Trophoblast cell (in vitro differentiated cells and primary cell): ENCODE measurements at regions not wholly inside any gene's neighbourhood (a gene's known extent, or its start where the extent isn't known, plus 50 kb on each side); places are given as distances from the start of the nearest gene placed in this dataset.

Experiments used
- DNase-seq, 2 donors: peaks; one replicate each; pipeline ENCODE4 v3.0.0-alpha.2; 2016
- H2AFZ ChIP-seq: 2 replicates; pipeline ENCODE4 v1.6.1; 2013; ENCODE audit warnings: low read length, moderate library complexity, mild to moderate bottlenecking; ENCODE audit not compliant: insufficient read depth, poor library complexity
- H2AK5ac ChIP-seq: 2 replicates; pipeline ENCODE4 v1.6.1; 2013; ENCODE audit warnings: mild to moderate bottlenecking, low read length
- H2BK120ac ChIP-seq: 2 replicates; pipeline ENCODE4 v1.6.1; 2013; ENCODE audit warnings: low read length, mild to moderate bottlenecking, moderate library complexity; ENCODE audit not compliant: insufficient read depth, poor library complexity
- H2BK12ac ChIP-seq: 2 replicates; pipeline ENCODE4 v1.6.1; 2013; ENCODE audit warnings: mild to moderate bottlenecking, low read length, moderate library complexity
- H2BK5ac ChIP-seq: 2 replicates; pipeline ENCODE4 v1.6.1; 2013; ENCODE audit warnings: low read length, low read depth, moderate library complexity, mild to moderate bottlenecking; ENCODE audit not compliant: poor library complexity
- H3K14ac ChIP-seq: 2 replicates; pipeline ENCODE4 v1.6.1; 2013; ENCODE audit warnings: mild to moderate bottlenecking, low read length
- H3K18ac ChIP-seq: 2 replicates; pipeline ENCODE4 v1.6.1; 2013; ENCODE audit warnings: mild to moderate bottlenecking, low read length
- H3K23ac ChIP-seq: 2 replicates; pipeline ENCODE4 v1.6.1; 2013; ENCODE audit warnings: low read length
- H3K27ac ChIP-seq: 2 replicates; pipeline ENCODE4 v1.5.1; 2013; ENCODE audit warnings: low read depth, mild to moderate bottlenecking, inconsistent platforms, low read length, moderate library complexity
- H3K27me3 ChIP-seq: 2 replicates; pipeline ENCODE4 v1.6.1; 2013; ENCODE audit warnings: inconsistent platforms, mild to moderate bottlenecking, low read length, moderate library complexity; ENCODE audit not compliant: insufficient read depth
- H3K36me3 ChIP-seq, 2 experiments: 1 replicate in 1 of 2; 2 replicates in 1 of 2; pipeline ENCODE4 v1.6.1; 2013; ENCODE audit warnings: low read length in 2 of 2, mild to moderate bottlenecking in 2 of 2, moderate library complexity in 1 of 2; ENCODE audit not compliant: insufficient read depth in 2 of 2, control insufficient read depth in 1 of 2
- H3K4ac ChIP-seq: 2 replicates; pipeline ENCODE4 v1.6.1; 2013; ENCODE audit warnings: low read depth, mild to moderate bottlenecking, low read length, moderate library complexity
- H3K4me1 ChIP-seq, 2 experiments: 1 replicate in 1 of 2; 2 replicates in 1 of 2; pipeline ENCODE4 v1.6.1; 2013; ENCODE audit warnings: low read length in 2 of 2, mild to moderate bottlenecking in 2 of 2, moderate library complexity in 1 of 2; ENCODE audit not compliant: insufficient read depth in 2 of 2, control insufficient read depth in 1 of 2
- H3K4me2 ChIP-seq: 2 replicates; pipeline ENCODE4 v1.6.1; 2013; ENCODE audit warnings: inconsistent platforms, mild to moderate bottlenecking, low read length, moderate library complexity
- H3K4me3 ChIP-seq: 2 replicates; pipeline ENCODE4 v1.5.1; 2013; ENCODE audit warnings: mild to moderate bottlenecking, low read depth, low read length, inconsistent platforms
- H3K79me1 ChIP-seq: one replicate; pipeline ENCODE4 v1.6.1; 2013; ENCODE audit warnings: low read length
- H3K79me2 ChIP-seq: 2 replicates; pipeline ENCODE4 v1.6.1; 2013; ENCODE audit warnings: low read length, mild to moderate bottlenecking; ENCODE audit not compliant: control insufficient read depth, insufficient read depth, poor library complexity
- H3K9ac ChIP-seq: 2 replicates; pipeline ENCODE4 v1.6.1; 2013; ENCODE audit warnings: mild to moderate bottlenecking, low read length
- H3K9me3 ChIP-seq: 2 replicates; pipeline ENCODE4 v1.6.1; 2013; ENCODE audit warnings: low read depth, mild to moderate bottlenecking, control low read depth, inconsistent platforms, low read length; ENCODE audit not compliant: insufficient read depth
- H4K12ac ChIP-seq: 2 replicates; pipeline ENCODE4 v1.6.1; 2013; ENCODE audit warnings: low read depth, mild to moderate bottlenecking, low read length, moderate library complexity
- H4K8ac ChIP-seq: 2 replicates; pipeline ENCODE4 v1.6.1; 2013; ENCODE audit warnings: low read depth, mild to moderate bottlenecking, low read length, moderate library complexity
- H4K91ac ChIP-seq: one replicate; pipeline ENCODE4 v1.6.1; 2013; ENCODE audit warnings: low read depth, mild to moderate bottlenecking, low read length, moderate library complexity
- WGBS: extraction: QIAGEN DNeasy Blood & Tissue Kit; methylation state at CpG from one replicate; pipeline ENCODE4 v1.1.7; 2013; ENCODE audit warnings: missing lambda C conversion rate; ENCODE audit not compliant: insufficient read length, insufficient coverage; ENCODE audit errors: extremely low coverage; 5-methylcytosine and 5-hydroxymethylcytosine counted together

DNA sequence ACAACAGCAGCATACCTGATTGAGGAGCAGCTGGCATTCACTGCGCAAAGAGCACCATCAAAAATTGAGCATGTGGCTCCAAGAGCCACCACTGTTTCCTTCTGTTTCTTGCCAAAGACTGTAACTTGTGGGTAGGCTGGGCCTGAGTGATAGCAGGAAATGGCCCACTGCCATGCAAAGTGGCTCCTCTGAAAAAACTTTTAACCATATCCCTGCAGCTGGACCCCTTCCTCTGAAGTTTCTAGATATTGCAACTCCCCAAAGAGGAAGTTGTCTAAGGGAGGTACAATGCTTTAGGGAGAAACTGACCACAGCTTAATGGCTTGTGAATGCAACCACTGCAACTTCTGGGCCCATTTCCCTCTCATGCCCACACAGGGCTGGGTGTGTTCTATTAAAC is 355.4 kb upstream of the PDE4D start:
- Histone ChIP-seq H3K27me3 (no peaks in the 10 kb centered on the region), H3K27ac (no peak overlapping the region), H3K36me3 (no peaks in the 10 kb centered on the region), H2BK120ac (no peak overlapping the region), H3K79me2 (no peaks in the 10 kb centered on the region), H3K4me2 (no peak overlapping the region), H3K4me1 (no peaks in the 10 kb centered on the region), H3K14ac (no peak overlapping the region), H2AK5ac (no peak overlapping the region), H2BK12ac (no peak overlapping the region), H4K8ac (no peak overlapping the region), H4K91ac (no peak overlapping the region), H3K4me3 (no peak overlapping the region), H2BK5ac (no peak overlapping the region), H3K79me1 (no peaks in the 10 kb centered on the region), H3K4ac (no peak overlapping the region), H3K23ac (no peak overlapping the region), H3K18ac (no peak overlapping the region), H3K9me3 (no peaks in the 10 kb centered on the region), H3K9ac (no peak overlapping the region), H4K12ac (no peak overlapping the region), H2AFZ (no peak overlapping the region)
- no peak for DNase-seq
- no CpG with 5 or more reads among the region's 1 CpG for WGBS

DNA sequence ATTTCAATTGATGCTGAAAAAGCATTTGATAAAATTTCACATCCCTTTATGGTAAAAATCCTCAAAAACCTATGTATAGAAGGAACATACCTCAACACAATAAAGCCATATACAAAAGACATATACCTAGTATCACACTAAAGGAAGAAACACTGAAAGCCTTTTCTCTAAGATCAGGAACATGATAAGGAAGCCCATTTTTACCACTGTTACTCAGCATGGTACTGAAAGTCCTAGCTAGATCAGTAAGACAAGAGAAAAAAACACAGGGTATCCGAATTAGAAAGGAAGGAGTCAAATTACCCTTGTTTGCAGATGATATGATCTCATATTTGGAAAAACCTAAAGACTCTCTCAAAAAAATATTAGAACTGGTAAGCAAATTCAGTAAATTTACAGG is 350.2 kb upstream of the PDE4D start:
- Histone ChIP-seq H3K14ac (no peak overlapping the region), H3K23ac (no peak overlapping the region), H3K36me3 (no peaks in the 10 kb centered on the region), H4K8ac (no peak overlapping the region), H2BK5ac (no peak overlapping the region), H3K9me3 (no peaks in the 10 kb centered on the region), H3K79me2 (no peaks in the 10 kb centered on the region), H3K9ac (no peak overlapping the region), H2AFZ (no peak overlapping the region), H3K4me1 (no peaks in the 10 kb centered on the region), H3K27ac (no peak overlapping the region), H3K18ac (no peak overlapping the region), H2BK12ac (no peak overlapping the region), H3K27me3 (no peaks in the 10 kb centered on the region), H3K4ac (no peak overlapping the region), H3K4me3 (no peak overlapping the region), H2BK120ac (no peak overlapping the region), H2AK5ac (no peak overlapping the region), H3K4me2 (no peak overlapping the region), H4K91ac (no peak overlapping the region), H4K12ac (no peak overlapping the region), H3K79me1 (no peaks in the 10 kb centered on the region)
- WGBS: no CpG with 5 or more reads among the region's 1 CpG
- no peak for DNase-seq

DNA sequence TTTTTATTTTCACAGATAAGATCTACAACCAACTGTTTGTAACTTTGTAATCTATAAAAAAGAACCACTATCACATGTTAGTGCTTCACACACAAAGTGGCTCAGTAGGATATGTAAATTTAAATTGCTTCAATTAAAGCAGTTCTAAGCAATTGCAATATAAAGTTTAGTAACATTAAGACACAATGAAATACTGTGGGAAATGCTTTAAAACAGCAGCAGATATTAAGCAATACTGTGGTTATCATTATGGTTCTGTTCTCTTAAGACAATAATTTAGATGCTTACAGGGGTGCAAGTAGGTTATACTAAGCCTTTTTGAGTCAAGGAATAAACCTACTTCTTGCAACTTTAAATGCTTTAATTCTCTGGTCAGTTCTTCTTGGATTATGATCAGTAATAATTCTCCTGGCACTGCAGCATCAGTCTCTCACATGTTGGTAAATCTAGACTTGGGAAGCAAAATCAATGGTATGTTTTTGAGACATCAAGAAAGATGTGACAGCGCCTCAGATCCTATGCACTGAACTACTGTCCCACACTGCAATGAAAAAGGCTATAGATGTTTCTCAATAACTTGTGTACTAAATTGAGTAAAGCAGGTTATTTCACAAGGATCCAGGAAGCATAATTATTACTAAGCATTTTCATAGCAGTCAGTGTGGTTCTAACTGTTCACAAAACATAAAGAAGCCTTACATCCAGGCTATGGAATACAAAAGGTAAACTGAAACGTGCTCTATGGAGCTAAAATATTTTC is 338.7 kb upstream of the PDE4D start:
- no peak overlapping the region for H3K18ac ChIP-seq
- no peak overlapping the region for H3K23ac ChIP-seq
- no peak overlapping the region for H4K91ac ChIP-seq
- no peak overlapping the region for H3K4me3 ChIP-seq
- no peak overlapping the region for H3K4me2 ChIP-seq
- H3K27ac ChIP-seq: no peak overlapping the region
- no peaks in the 10 kb centered on the region for H3K27me3 ChIP-seq
- WGBS: no CpG with 5 or more reads among the region's 2 CpGs
- H3K4me1 ChIP-seq: no peaks in the 10 kb centered on the region
- no peaks in the 10 kb centered on the region for H3K9me3 ChIP-seq
- no peak overlapping the region for H4K12ac ChIP-seq
- H2BK5ac ChIP-seq: no peak overlapping the region
- H3K4ac ChIP-seq: no peak overlapping the region
- no peaks in the 10 kb centered on the region for H3K79me2 ChIP-seq
- no peak for DNase-seq
- no peak overlapping the region for H4K8ac ChIP-seq
- H3K14ac ChIP-seq: no peak overlapping the region
- H2BK120ac ChIP-seq: no peak overlapping the region
- no peak overlapping the region for H2BK12ac ChIP-seq
- no peaks in the 10 kb centered on the region for H3K36me3 ChIP-seq
- no peak overlapping the region for H3K9ac ChIP-seq
- H2AK5ac ChIP-seq: no peak overlapping the region
- H2AFZ ChIP-seq: no peak overlapping the region
- H3K79me1 ChIP-seq: no peaks in the 10 kb centered on the region

DNA sequence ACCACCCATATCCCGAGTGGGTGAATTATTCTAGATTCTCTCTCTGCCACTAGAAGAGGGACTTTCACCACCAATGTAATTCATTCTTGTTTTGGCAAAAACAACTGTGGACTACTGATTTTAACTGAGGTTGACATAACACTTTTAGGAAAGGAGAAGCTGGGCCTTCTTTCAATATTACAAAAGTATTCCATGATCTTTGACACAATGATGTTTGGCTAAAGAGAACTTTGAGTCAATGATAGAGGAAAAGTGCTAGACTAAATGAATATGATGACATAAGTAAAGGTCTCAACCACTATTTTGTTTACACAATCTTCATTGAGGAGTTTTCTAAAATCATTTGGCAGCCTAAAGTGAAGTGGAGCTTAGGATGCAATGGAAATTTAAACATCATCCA is 336.9 kb upstream of the PDE4D start:
- Histone ChIP-seq H3K4me1 (no peaks in the 10 kb centered on the region), H3K23ac (no peak overlapping the region), H3K4me3 (no peak overlapping the region), H2BK12ac (no peak overlapping the region), H3K4me2 (no peak overlapping the region), H3K27ac (no peak overlapping the region), H2BK120ac (no peak overlapping the region), H4K91ac (no peak overlapping the region), H3K27me3 (no peaks in the 10 kb centered on the region), H3K36me3 (no peaks in the 10 kb centered on the region), H2AK5ac (no peak overlapping the region), H3K79me1 (no peaks in the 10 kb centered on the region), H3K14ac (no peak overlapping the region), H2AFZ (no peak overlapping the region), H3K4ac (no peak overlapping the region), H4K12ac (no peak overlapping the region), H3K79me2 (no peaks in the 10 kb centered on the region), H3K18ac (no peak overlapping the region), H3K9ac (no peak overlapping the region), H3K9me3 (no peaks in the 10 kb centered on the region), H4K8ac (no peak overlapping the region), H2BK5ac (no peak overlapping the region)
- WGBS: no CpG with 5 or more reads among the region's 1 CpG
- no peak for DNase-seq
